Keratinocyte (primary cell): ENCODE measurements at regions not wholly inside any gene's neighbourhood (a gene's known extent, or its start where the extent isn't known, plus 50 kb on each side); places are given as distances from the start of the nearest gene placed in this dataset.

Experiments
- DNase-seq: peaks from one replicate; pipeline ENCODE4 v3.0.0-alpha.2; 2011; ENCODE audit warnings: low read depth, missing footprints, low spot score
- FAIRE-seq: peaks from 2 replicates; lab custom pipeline; 2011; peaks lifted over from hg19 to GRCh38; lab: Jason Lieb, UNC
- H2AFZ ChIP-seq: 2 replicates; pipeline ENCODE4 v1.6.0; 2012; ENCODE audit warnings: low read length, control low read depth, inconsistent platforms; ENCODE audit not compliant: control insufficient read depth
- H3K27ac ChIP-seq: 2 replicates; pipeline ENCODE4 v1.5.1; 2011; ENCODE audit warnings: low read length; ENCODE audit not compliant: control insufficient read depth, insufficient read depth
- H3K27me3 ChIP-seq: 3 replicates; pipeline ENCODE4 v1.6.0; 2011; ENCODE audit warnings: low read length; ENCODE audit not compliant: control insufficient read depth, insufficient read depth; ENCODE audit errors: extremely low read depth
- H3K36me3 ChIP-seq, 2 experiments: 2 replicates in 1 of 2; 3 replicates in 1 of 2; pipeline ENCODE4 v1.5.1; 2011; ENCODE audit warnings: low read length in 2 of 2, mild to moderate bottlenecking in 1 of 2; ENCODE audit not compliant: control insufficient read depth in 2 of 2, insufficient read depth in 2 of 2; ENCODE audit errors: extremely low read depth in 1 of 2
- H3K4me1 ChIP-seq: 3 replicates; pipeline ENCODE4 v1.5.1; 2011; ENCODE audit warnings: low read length; ENCODE audit not compliant: control insufficient read depth, insufficient read depth; ENCODE audit errors: extremely low read depth
- H3K4me2 ChIP-seq: 3 replicates; pipeline ENCODE4 v1.6.0; 2011; ENCODE audit warnings: low read depth, low read length; ENCODE audit not compliant: control insufficient read depth, insufficient read depth; ENCODE audit errors: extremely low read depth
- H3K4me3 ChIP-seq, 3 experiments: fragments of 200-600 bp in 1 of 3; sonication (generic) in 1 of 3; 2 replicates in 2 of 3; 3 replicates in 1 of 3; pipeline ENCODE4 v1.5.1; 2011 to 2016; ENCODE audit warnings: low read length in 3 of 3, mild to moderate bottlenecking in 3 of 3, control low read depth in 2 of 3, inconsistent platforms in 1 of 3, low read depth in 1 of 3, mixed read lengths in 1 of 3, mixed run types in 1 of 3, moderate library complexity in 1 of 3; ENCODE audit not compliant: control insufficient read depth in 2 of 3, insufficient read depth in 2 of 3; ENCODE audit errors: extremely low read depth in 1 of 3
- H3K79me2 ChIP-seq: 2 replicates; pipeline ENCODE4 v1.6.0; 2012; ENCODE audit warnings: low read length; ENCODE audit not compliant: control insufficient read depth, insufficient read depth
- H3K9ac ChIP-seq: 3 replicates; pipeline ENCODE4 v1.6.0; 2011; ENCODE audit warnings: low read length; ENCODE audit not compliant: control insufficient read depth, insufficient read depth; ENCODE audit errors: extremely low read depth
- H3K9me1 ChIP-seq: 3 replicates; pipeline ENCODE4 v1.6.0; 2011; ENCODE audit warnings: low read length; ENCODE audit not compliant: control insufficient read depth, insufficient read depth; ENCODE audit errors: extremely low read depth
- H3K9me3 ChIP-seq: 2 replicates; pipeline ENCODE4 v1.5.1; 2012; ENCODE audit warnings: low read depth, low read length; ENCODE audit not compliant: control insufficient read depth
- H4K20me1 ChIP-seq: 3 replicates; pipeline ENCODE4 v1.6.0; 2011; ENCODE audit warnings: low read length; ENCODE audit not compliant: control insufficient read depth, insufficient read depth; ENCODE audit errors: extremely low read depth
- EZH2 ChIP-seq: IDR thresholded peaks from one replicate; pipeline ENCODE4 v1.6.1; 2012; ENCODE audit warnings: inconsistent platforms, mild to moderate bottlenecking, low read length, moderate library complexity
- dilution Hi-C: fragments of 300-500 bp; cut with MboI; formaldehyde crosslinking; loops from one replicate; pipeline ENCODE4 v1.7.0; 2020; ENCODE audit warnings: low sequenced_read_pairs; ENCODE audit not compliant: extremely low pct_ligation_motif_present
- TF ChIP-seq, protein P1 (sequence below), 3 experiments: IDR thresholded peaks in 1 of 3; conservative IDR thresholded peaks in 1 of 3; optimal IDR thresholded peaks in 1 of 3; 2 replicates in 2 of 3; 3 replicates in 1 of 3; pipeline versions ENCODE3 to v1.5.1; 2011; ENCODE audit warnings: low read length in 3 of 3, mild to moderate bottlenecking in 3 of 3, moderate library complexity in 2 of 3, control low read depth in 1 of 3, inconsistent platforms in 1 of 3; ENCODE audit not compliant: insufficient read depth in 2 of 3; ENCODE audit errors: extremely low read depth in 1 of 3

GRCh38 chr13:105259426-105259825, 1276.0 kb downstream of the EFNB2 start:
- H3K36me3 ChIP-seq = no peaks in the 10 kb centered on the region
- H2AFZ ChIP-seq = no peak overlapping the region
- FAIRE-seq (no peak), DNase-seq (no peak)
- no peak for TF ChIP-seq EZH2
- TF ChIP-seq, protein P1, sequence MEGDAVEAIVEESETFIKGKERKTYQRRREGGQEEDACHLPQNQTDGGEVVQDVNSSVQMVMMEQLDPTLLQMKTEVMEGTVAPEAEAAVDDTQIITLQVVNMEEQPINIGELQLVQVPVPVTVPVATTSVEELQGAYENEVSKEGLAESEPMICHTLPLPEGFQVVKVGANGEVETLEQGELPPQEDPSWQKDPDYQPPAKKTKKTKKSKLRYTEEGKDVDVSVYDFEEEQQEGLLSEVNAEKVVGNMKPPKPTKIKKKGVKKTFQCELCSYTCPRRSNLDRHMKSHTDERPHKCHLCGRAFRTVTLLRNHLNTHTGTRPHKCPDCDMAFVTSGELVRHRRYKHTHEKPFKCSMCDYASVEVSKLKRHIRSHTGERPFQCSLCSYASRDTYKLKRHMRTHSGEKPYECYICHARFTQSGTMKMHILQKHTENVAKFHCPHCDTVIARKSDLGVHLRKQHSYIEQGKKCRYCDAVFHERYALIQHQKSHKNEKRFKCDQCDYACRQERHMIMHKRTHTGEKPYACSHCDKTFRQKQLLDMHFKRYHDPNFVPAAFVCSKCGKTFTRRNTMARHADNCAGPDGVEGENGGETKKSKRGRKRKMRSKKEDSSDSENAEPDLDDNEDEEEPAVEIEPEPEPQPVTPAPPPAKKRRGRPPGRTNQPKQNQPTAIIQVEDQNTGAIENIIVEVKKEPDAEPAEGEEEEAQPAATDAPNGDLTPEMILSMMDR (optimal IDR thresholded peaks at IDR 0.05 in 1 of 3, IDR thresholded peaks at IDR 0.05 in 1 of 3, conservative IDR thresholded peaks at IDR 0.05 in 1 of 3; ENCODE audit: extremely low read depth in 1 of 3, insufficient read depth in 2 of 3, low read length in 3 of 3) = no peak
- no peaks in the 10 kb centered on the region for H3K9me3 ChIP-seq
- H4K20me1 ChIP-seq = no peaks in the 10 kb centered on the region
- no peaks in the 10 kb centered on the region for H3K27me3 ChIP-seq
- H3K9ac ChIP-seq = no peak overlapping the region
- no peaks in the 10 kb centered on the region for H3K4me1 ChIP-seq
- H3K4me2 ChIP-seq = no peak overlapping the region
- H3K4me3 ChIP-seq = no peak overlapping the region
- H3K27ac ChIP-seq = no peak overlapping the region
- H3K79me2 ChIP-seq = no peaks in the 10 kb centered on the region
- dilution Hi-C loops = no loop called here
- H3K9me1 ChIP-seq = no peaks in the 10 kb centered on the region

- DNase-seq (no peak), FAIRE-seq (no peak)
- H3K4me3 ChIP-seq = no peak overlapping the region
- no peaks in the 10 kb centered on the region for H3K79me2 ChIP-seq
- H3K27me3 ChIP-seq = no peaks in the 10 kb centered on the region
- H3K9ac ChIP-seq = no peak overlapping the region
- H3K9me3 ChIP-seq = no peaks in the 10 kb centered on the region
- H3K4me1 ChIP-seq = no peaks in the 10 kb centered on the region
- no peaks in the 10 kb centered on the region for H4K20me1 ChIP-seq
- no peak overlapping the region for H3K4me2 ChIP-seq
- dilution Hi-C loops = no loop called here
- H3K36me3 ChIP-seq = no peaks in the 10 kb centered on the region
- no peak overlapping the region for H3K27ac ChIP-seq
- no peak for TF ChIP-seq EZH2
- TF ChIP-seq, protein P1 (optimal IDR thresholded peaks at IDR 0.05 in 1 of 3, IDR thresholded peaks at IDR 0.05 in 1 of 3, conservative IDR thresholded peaks at IDR 0.05 in 1 of 3; ENCODE audit: extremely low read depth in 1 of 3, insufficient read depth in 2 of 3, low read length in 3 of 3) = no peak
- H2AFZ ChIP-seq = no peak overlapping the region
- H3K9me1 ChIP-seq = no peaks in the 10 kb centered on the region
Observed at GRCh38 chr13:105255472-105255871, 1280.0 kb downstream of the EFNB2 start.
